ENCODE measurements at regions not wholly inside any gene's neighbourhood (a gene's known extent, or its start where the extent isn't known, plus 50 kb on each side); places are given as distances from the start of the nearest gene placed in this dataset.

DNA sequence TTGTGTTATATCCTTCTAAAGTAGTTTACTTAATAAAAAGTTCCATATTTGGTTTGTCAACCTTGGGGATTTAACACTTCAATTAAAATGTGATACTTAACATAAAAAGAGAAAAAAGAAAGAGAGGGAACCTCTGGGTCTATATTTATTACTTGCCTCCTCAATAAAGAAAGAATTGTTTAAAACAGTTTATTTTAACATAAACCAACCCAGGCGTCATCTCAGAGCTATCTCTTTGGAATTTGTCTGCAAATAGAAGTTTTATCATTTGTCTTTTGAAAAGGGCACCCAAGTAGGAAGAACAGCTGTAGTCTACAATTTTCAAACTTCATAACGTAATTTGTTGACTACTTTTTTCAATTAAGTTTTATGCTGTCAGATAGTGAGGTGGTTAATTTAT is 364.1 kb downstream of the KCNJ2 start:
- in situ Hi-C loops (cut with HindIII; ENCODE audit: low pct_unique_long_range_greater_than_20kb, low sequenced_read_pairs) (no loop called here), intact Hi-C loops (cut with micrococcal nuclease; ENCODE audit: unreplicated experiment) (no loop called here)
- H3K27me3 ChIP-seq (ENCODE audit: control insufficient read depth, insufficient read depth, low read length): no peaks in the 10 kb centered on the region
- no peaks in the 10 kb centered on the region for H3K4me1 ChIP-seq (ENCODE audit: control insufficient read depth, insufficient read depth, low read length)
- H3K36me3 ChIP-seq (ENCODE audit: control insufficient read depth, insufficient read depth, low read length): no peaks in the 10 kb centered on the region
- no peaks in the 10 kb centered on the region for H3K9me3 ChIP-seq (ENCODE audit: control insufficient read depth, insufficient read depth, low read depth, low read length)
- H3K27ac ChIP-seq (ENCODE audit: low read length): no peak overlapping the region
- DNase-seq (ENCODE audit: low read depth, low spot score) (no peak), ATAC-seq (no peak)
- ChIA-PET POLR2A (no interaction called here), CTCF (no interaction called here)
- no TSS peak for BruUV-seq (replicated peaks)
- TF ChIP-seq, protein P1, sequence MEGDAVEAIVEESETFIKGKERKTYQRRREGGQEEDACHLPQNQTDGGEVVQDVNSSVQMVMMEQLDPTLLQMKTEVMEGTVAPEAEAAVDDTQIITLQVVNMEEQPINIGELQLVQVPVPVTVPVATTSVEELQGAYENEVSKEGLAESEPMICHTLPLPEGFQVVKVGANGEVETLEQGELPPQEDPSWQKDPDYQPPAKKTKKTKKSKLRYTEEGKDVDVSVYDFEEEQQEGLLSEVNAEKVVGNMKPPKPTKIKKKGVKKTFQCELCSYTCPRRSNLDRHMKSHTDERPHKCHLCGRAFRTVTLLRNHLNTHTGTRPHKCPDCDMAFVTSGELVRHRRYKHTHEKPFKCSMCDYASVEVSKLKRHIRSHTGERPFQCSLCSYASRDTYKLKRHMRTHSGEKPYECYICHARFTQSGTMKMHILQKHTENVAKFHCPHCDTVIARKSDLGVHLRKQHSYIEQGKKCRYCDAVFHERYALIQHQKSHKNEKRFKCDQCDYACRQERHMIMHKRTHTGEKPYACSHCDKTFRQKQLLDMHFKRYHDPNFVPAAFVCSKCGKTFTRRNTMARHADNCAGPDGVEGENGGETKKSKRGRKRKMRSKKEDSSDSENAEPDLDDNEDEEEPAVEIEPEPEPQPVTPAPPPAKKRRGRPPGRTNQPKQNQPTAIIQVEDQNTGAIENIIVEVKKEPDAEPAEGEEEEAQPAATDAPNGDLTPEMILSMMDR (IDR thresholded peaks at IDR 0.05): no peak
- TF ChIP-seq TCF7L2 (IDR thresholded peaks at IDR 0.05; ENCODE audit: low read depth, low read length): no peak
- no peak for TF ChIP-seq SIN3A (IDR thresholded peaks at IDR 0.05; ENCODE audit: borderline replicate concordance, insufficient read depth, low read depth, low read length)
- TF ChIP-seq, protein P2, sequence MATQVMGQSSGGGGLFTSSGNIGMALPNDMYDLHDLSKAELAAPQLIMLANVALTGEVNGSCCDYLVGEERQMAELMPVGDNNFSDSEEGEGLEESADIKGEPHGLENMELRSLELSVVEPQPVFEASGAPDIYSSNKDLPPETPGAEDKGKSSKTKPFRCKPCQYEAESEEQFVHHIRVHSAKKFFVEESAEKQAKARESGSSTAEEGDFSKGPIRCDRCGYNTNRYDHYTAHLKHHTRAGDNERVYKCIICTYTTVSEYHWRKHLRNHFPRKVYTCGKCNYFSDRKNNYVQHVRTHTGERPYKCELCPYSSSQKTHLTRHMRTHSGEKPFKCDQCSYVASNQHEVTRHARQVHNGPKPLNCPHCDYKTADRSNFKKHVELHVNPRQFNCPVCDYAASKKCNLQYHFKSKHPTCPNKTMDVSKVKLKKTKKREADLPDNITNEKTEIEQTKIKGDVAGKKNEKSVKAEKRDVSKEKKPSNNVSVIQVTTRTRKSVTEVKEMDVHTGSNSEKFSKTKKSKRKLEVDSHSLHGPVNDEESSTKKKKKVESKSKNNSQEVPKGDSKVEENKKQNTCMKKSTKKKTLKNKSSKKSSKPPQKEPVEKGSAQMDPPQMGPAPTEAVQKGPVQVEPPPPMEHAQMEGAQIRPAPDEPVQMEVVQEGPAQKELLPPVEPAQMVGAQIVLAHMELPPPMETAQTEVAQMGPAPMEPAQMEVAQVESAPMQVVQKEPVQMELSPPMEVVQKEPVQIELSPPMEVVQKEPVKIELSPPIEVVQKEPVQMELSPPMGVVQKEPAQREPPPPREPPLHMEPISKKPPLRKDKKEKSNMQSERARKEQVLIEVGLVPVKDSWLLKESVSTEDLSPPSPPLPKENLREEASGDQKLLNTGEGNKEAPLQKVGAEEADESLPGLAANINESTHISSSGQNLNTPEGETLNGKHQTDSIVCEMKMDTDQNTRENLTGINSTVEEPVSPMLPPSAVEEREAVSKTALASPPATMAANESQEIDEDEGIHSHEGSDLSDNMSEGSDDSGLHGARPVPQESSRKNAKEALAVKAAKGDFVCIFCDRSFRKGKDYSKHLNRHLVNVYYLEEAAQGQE (IDR thresholded peaks at IDR 0.05; ENCODE audit: insufficient read depth in 1 of 2, low read depth in 2 of 2, low read length in 1 of 2): no peak
- no peak for TF ChIP-seq POLR2AphosphoS5 (IDR thresholded peaks at IDR 0.05; ENCODE audit: low read depth, low read length)
- H3K4me3 ChIP-seq (ENCODE audit: low read depth in 2 of 2, low read length in 2 of 2): no peak overlapping the region

DNA sequence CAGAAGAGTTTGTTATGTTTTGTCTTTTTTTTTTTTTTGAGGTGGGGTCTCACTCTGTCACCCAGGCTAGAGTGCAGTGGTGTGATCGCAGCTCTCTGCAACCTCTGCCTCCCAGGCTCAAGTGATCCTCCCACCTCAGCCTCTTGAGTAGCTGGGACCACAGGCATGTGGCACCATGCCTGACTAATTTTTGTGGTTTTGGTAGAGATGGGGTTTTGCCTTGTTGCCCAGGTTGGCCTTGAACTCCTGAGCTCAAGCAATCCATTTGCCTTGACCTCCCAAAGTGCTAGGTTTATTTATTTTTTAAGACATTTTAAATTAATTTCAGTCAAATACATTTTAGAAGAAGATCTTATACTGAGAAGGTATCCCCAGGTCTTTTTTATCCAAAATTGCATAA is 366.7 kb downstream of the KCNJ2 start:
- intact Hi-C loops (cut with micrococcal nuclease; ENCODE audit: unreplicated experiment): no loop called here
- H3K9me3 ChIP-seq (ENCODE audit: control insufficient read depth, insufficient read depth, low read depth, low read length): no peaks in the 10 kb centered on the region
- POLR2A ChIA-PET: no interaction called here
- H3K27me3 ChIP-seq (ENCODE audit: control insufficient read depth, insufficient read depth, low read length): no peaks in the 10 kb centered on the region
- no TSS peak for BruUV-seq (replicated peaks)
- in situ Hi-C loops (cut with HindIII; ENCODE audit: low pct_unique_long_range_greater_than_20kb, low sequenced_read_pairs): no loop called here
- no peak overlapping the region for H3K4me3 ChIP-seq (ENCODE audit: low read depth in 2 of 2, low read length in 2 of 2)
- no peaks in the 10 kb centered on the region for H3K36me3 ChIP-seq (ENCODE audit: control insufficient read depth, insufficient read depth, low read length)
- TF ChIP-seq POLR2AphosphoS5 (IDR thresholded peaks at IDR 0.05; ENCODE audit: low read depth, low read length): no peak
- TF ChIP-seq, protein P2 (IDR thresholded peaks at IDR 0.05; ENCODE audit: insufficient read depth in 1 of 2, low read depth in 2 of 2, low read length in 1 of 2): no peak
- TF ChIP-seq, protein P1 (IDR thresholded peaks at IDR 0.05): no peak
- TF ChIP-seq TCF7L2 (IDR thresholded peaks at IDR 0.05; ENCODE audit: low read depth, low read length): no peak
- no peaks in the 10 kb centered on the region for H3K4me1 ChIP-seq (ENCODE audit: control insufficient read depth, insufficient read depth, low read length)
- CTCF ChIA-PET: no interaction called here
- ATAC-seq (no peak), DNase-seq (ENCODE audit: low read depth, low spot score) (no peak)
- H3K27ac ChIP-seq (ENCODE audit: low read length): no peak overlapping the region

Data from Panc1 (cell line).